HG03565 (cell line): ENCODE measurements at regions not wholly inside any gene's neighbourhood (a gene's known extent, or its start where the extent isn't known, plus 50 kb on each side); places are given as distances from the start of the nearest gene placed in this dataset.

Source experiments
- ATAC-seq: cut with Tn5 transposase; IDR thresholded peaks from one replicate; pipeline ENCODE4 v1.9.1; 2021; ENCODE audit warnings: mild to moderate bottlenecking, moderate library complexity; ENCODE audit not compliant: unreplicated experiment

DNA sequence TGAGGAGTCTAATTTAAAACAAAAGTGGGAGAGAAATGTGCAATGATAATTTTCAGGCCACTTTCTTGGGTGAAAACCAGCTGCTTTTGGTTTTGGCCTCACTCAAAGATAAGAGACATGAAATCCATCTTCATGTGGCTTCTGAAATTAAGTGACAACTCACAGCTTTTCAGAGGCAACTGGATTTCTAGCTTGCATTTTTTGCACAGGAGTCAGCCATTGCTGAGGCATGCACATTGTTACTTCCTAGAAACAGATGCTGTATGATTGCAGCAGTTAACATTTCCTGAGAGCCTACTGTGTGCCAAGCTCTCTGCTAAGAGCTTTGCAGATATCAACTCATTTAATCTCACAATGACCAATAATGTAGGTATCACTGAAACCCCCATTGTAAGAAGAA is 562.6 kb downstream of the NR2F1-AS1 start:
- ATAC-seq, result no peak

DNA sequence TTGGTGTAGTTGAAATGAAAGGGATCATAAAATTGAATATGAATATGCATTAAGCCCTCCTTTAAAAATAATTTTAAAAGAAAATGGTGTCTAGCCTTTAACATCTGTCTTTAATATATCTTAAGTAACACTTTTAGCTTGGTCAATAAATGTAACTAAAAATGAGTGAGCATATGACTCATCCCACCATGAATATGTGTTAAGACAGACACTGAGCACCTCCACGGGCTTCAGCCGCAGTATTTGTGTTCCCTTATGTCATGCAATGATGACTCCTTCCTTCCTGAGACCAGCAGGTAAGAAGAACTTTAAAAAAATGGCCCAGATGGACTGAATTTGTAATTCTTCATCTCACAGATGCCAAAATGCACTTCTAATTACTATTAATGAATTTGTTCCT is 563.2 kb downstream of the NR2F1-AS1 start:
- no peak for ATAC-seq

DNA sequence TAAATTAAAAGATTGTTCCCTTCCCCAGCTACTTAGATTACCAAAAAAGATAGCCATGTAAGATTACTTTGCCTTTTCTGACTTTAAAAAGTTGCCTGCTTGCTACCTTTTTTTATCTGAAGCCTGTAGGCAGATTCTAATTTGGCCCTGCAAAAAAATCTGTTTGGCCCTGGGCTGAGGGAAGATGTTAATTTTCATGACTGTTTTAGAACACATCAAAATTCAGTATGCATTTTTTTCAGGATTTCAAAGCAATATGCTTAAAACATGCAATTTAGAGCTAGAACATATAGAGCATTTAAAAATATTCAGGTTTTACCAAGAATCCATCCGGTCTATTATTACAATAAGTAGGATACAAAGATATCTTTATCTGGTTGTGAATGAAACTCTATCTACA is 563.6 kb downstream of the NR2F1-AS1 start:
- ATAC-seq, result no peak

DNA sequence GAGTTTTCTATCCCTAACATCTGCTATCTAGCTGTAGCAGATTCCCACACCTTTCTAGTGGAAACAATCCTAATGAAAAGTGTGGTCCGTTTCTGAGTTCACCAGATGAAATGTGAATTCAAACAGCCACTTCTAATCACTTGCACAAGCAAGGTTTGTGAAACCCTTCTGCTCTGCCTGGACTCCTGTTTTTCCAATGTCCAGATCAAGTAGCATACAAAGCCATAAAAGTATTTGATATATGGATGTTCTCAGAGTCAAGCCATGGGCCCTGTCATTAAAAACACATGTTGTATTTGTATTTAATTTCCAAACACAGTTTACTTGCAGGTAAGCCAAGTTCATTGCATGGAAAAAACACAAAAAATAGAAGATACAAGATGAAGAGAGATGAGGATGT is 570.4 kb downstream of the NR2F1-AS1 start:
- ATAC-seq, result no peak

DNA sequence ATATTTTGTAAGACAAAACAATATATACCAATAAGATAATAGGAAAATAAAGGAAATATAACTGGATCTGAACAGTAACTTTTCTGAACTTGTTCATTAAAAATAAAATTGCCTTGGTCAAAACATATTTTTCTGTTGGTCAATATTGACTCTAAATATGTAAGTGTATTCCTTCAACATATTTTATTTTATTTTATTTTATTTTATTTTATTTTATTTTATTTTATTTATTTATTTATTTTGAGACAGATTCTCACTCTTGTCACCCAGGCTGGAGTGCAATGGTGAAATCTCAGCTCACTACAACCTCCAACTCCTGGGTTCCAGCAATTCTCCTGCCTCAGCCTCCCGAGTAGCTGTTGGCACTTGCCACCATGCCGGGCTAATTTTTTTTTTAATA is 571.0 kb downstream of the NR2F1-AS1 start:
- ATAC-seq, result no peak

DNA sequence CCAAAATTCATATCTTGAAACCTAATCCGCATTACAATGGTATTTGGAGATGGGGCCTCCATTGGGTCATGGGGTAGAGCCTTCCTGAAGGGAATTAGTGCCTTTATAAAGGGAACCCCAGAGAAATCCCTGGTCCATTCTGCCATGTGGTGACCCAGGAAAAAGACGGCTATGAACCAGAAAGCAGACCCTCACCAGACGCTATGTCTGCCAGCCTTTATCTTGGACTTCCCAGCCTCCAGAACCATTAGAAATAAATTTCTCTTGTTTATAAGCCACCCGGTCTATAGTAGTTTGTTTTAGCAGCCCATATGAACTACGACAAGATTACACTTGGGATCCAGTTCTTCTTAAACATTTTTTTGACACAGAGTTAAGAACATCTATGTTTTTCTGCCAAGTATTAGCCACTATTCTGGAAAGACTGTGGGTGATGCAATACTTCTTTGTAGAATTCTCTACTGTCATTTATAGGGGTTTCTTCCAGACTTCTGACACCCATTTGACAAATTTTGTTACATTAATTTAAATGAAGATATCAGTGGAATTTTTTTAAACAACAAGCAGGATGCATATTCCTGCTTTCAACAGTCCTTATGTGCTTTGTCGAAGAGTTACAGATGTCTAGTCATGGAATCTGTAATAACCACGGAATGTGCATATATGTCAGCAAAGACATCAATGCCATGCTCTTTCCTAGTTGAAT is 572.4 kb downstream of the NR2F1-AS1 start:
- no peak for ATAC-seq

DNA sequence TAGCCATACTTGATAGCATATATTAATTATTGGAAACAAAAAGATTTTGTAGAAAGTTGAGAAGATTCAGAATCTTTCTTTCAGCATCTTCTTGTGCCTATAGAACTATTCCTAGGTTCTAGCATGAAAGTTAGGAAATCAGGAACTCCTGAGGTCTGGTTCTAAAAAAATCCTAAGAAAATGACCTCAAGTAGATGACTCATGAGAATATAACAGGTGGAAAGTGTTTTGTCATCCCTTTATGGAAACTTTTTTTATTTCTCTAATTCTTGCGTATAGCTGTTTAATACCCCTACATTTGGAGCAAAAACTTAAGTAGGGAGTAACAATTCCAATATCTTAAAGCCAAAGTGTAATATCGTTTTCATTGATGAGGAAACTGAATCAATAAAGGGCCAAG is 574.1 kb downstream of the NR2F1-AS1 start:
- no peak for ATAC-seq

DNA sequence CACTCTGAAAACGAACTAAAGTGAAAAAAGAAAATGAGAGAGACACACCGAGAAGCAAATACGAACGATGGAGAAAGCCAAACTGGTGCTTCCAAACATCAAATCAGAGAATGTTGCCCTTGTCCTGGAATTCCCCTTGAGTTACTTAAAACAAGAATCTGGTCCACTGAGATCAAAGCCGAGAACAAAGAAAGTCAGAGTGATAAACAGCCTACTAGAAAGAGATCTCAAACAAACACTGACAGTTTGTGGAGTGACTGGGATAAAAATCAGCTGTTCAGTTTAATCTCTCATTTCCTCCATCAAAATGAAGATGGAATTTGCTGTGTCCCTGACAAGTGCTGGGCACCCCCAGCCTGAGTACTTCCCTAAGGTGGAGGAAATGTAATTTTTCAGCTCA is 582.6 kb downstream of the NR2F1-AS1 start:
- ATAC-seq, result no peak

DNA sequence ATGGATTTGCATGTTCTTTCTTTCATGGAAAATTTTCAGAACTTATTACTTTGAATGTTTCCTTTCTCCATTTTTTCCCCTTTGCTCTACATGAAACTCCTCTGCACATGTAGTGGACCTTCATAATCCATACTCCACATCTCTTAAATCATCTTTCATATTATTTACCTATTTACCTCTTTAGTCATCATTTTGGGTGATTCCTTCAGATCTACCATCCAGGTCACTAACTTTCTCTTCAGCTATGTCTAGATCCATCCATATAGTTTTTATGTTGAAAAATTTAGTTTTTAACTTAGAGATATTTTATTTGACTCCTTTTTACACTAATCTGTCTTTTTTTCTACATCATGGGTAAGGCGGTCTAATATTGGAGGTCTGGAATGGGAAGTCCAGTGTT is 586.6 kb downstream of the NR2F1-AS1 start:
- ATAC-seq, result no peak

DNA sequence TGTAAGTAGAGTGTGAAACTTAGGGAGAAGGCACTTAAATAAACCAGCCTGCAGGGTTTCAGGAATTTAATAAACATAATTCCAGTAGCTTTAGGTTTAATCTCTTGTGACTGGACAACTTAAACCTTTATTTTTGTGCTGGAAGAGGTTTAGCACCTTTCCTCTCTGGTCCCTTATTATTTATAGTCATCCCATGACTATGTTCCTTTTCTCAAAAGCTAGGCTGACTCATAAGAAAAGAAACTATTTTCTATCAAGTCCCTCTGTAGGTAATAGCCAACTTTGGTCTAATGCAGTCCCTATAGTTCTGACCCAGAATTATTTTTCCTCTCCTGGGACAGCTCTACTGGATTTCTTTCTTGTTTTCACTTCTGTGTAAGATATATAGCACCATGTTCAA is 588.9 kb downstream of the NR2F1-AS1 start:
- no peak for ATAC-seq

DNA sequence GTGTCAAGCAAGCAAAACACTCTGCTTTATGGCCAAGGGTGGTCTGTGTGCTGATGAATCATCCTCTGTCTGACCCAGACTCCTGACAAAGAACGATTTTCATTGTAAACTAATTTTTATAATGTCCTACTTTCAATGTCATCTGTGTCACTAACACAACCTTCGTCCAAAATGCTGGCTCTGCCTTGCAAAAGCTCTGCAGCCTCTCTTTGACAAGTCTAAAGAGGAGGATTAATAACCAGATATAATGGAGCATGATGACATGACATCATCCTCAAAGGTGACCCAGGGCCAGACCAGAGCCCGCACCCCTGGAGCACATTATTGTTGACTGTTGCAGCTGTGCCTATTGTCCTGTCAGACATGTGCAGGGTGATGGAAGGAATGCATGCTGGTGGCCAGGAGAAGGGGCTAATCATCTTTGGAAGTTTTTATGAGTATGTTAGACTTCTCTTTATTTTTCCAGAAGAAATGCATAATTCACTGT is 589.4 kb downstream of the NR2F1-AS1 start:
- ATAC-seq, result no peak

DNA sequence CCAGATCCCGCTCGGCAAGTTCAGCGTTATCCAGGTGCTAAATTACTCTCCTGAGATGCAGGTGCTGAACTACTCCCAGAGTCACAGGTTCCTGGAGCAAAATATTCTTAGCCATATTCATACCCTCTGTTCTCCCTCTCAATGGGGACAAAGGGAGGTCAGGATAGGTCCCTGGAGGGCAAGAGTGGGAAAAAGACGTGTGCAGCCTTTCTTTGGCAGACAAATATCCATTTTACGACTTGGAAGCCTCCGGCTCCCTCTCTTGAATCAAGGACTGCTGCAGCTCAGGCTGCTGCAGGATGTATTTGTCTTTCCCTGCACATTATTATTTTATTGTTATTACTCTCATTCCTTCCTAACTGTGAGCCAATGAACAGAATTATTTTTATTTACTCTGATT is 590.2 kb downstream of the NR2F1-AS1 start:
- no peak for ATAC-seq

DNA sequence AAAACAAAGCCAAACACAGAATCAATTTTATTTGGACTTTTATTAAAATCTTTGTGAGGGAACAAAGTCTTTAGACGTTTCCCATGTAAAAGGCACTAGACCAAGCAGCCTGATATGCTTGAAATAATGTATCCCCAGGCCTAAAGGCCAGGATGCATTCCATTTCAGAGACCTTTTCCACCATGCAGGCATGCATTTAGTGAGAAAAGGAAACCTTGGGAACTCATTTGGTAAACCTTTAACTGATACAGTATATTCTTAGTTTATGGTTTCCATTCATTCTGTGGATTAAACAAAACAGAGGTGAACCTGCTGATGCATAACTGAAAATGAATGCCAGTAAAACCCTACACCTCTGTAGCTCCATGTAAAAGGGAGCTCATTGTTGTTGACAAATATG is 600.0 kb downstream of the NR2F1-AS1 start:
- no peak for ATAC-seq

DNA sequence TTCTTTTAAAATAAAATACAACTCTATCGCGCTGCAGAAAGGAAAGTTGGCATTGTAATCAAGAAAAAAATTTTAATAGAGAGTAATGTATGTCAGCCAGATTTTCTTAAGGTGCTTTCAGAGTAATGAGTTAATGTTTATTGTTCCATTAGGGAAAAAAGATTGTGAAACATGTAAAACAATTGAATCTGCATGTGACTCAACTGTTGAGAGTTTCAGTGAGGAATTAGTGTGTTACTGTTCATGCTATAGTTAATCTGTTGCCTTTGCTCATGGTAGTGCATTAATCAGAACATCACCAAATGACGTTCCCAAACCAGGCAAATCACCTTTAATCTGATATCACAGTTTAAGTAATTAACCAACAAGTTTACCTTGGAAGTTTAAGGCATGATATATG is 600.5 kb downstream of the NR2F1-AS1 start:
- ATAC-seq, result no peak

DNA sequence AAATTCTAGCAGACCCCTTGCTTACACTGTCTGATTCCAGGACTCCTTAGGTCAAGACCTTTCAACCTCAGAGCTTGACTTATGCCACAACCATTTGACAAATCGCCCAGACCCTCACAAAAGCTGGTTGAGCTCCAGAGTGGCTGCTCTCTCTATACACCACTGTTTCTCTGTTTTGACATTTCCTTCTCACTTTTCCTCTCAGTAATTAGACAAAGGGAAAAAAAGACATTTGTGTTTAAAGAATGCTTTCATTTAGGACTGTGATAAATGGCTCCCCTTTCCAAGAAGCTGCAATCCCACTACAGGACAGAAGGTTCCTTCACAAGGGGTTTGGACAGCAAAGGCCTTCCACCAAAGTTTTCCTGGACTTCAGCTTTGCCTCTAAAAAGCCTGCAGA is 601.3 kb downstream of the NR2F1-AS1 start:
- no peak for ATAC-seq

DNA sequence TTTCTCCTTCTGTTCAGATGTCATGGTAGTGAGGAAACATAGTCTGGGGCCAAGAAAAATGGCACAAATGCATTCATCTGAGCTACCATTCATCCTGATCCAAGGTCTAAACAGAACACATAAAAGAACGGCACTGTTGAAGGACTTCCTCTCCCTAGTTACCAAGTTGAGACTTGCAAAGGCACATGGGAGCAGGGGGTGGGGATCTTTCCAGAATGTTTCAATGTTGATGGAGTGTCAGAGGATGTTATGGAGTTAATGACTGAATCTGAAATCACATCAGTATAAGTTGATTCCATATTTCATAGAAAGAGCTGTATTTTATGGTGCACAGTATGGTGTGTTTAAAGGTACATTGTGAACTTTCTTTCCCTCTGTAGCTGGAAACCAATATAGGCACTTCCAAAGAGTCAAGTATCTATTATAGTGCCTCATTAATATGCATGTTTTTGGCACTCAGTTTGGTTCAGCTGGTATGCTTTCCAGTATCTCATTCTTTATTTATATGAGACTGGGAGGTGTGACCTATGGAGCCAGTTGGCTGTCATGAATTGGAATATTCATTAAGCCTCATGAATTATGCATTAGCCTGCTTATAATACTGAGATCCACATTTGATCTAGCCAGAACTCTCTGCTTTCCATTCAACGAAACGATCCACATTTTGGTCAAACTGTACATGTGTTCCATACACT is 603.0 kb downstream of the NR2F1-AS1 start:
- no peak for ATAC-seq

DNA sequence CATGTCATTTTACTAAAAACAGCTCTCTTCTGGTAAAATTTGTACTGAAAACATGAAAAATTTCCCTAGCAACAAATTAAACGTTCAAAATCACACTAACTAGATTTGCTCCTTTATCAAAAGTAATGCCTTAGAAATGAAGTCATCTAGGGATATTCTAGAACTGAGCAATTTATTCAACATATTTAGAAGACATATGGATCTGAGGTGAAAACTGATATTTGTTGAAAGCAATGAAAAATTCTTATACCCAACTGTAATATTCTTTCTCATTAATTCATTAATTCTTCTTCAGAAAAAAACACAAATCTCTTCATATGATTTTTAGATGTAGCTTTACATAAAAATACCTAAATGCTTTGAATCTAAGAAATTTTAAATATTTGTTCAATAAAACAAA is 604.9 kb downstream of the NR2F1-AS1 start:
- ATAC-seq, result no peak

DNA sequence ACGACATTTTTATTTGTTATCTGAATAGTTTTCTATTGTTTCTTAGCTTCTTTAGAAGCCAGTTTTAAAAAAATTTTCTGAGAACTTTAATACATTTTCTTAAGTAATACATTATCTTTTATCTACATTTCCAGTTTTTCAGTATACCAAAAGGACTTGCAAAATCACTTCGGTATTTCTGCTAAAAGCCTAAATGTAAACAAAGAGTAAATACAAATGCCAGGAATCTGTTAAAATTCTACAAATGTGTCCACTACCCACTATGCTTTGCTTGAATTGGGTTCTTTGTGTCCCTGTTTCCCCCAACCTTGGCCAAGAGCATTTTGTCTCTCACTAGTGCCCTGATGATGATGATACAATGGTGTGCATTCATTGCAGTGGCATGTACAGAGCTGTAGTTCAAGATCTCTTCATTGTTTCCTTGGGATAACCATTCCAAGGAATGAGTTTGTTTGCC is 611.2 kb downstream of the NR2F1-AS1 start:
- no peak for ATAC-seq

DNA sequence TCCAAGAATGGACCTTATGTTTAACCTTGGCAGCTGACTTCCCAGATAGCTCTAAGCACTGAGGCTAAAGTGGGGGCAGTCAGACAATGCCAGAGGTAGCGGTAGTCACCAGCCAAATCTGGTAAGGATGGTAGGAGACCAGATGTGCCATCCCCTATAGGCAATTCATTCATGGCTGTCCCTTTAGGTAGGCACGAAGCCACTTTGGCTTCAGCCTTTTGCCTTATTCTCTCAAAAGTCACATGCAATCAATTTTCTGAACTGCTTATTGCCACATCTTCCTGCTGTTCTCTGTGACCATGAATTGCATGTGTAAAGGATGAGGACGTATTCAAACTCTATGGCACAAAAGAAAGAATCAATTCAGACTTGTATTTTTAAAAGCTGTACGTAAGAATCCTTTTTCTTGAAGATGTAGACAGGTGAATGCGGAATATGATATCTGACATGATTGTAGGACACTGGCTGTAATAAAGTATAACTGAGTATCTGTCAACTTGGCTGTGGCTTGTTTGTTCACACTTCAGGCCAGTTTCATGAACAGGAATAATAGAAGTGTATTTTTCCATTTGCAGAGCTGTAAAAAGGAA is 611.7 kb downstream of the NR2F1-AS1 start:
- ATAC-seq, result no peak

DNA sequence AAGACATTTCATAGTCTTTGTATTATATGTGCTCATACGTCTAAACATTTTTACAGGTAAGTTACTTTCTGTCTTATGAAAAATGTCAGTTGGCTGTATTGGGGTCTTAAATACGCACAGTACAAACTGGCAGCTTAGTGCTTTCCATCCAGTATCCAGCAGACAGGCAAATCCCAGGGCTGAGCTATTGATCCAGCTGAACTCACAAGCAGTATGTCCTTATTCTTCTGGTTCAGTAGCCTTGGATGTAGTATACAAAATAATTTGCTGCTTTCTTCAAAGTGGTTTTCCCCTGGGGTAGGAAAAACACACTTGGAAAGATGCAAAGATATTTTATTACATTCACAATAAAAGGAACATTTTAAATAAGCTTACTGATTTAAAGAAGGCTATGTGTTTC is 617.2 kb downstream of the NR2F1-AS1 start:
- ATAC-seq, result no peak

DNA sequence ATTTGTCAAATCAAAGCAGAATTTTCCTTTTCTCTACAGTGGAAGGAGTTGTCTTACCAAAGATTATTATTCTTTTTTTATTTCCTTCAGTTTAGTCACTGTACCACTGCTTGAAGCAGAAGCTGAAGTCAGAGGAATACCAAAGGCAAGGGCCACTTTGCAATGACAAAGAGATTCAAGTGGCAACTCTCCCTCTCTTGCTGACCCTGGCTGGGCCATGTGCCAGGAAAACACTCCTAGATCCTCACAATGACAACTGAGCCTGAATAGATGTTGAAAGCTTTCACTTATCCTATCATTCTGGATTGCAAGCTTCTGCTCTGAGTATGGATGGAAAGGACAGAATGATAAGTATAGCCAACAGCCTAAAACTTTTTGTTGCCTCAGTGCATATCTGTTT is 618.3 kb downstream of the NR2F1-AS1 start:
- no peak for ATAC-seq

DNA sequence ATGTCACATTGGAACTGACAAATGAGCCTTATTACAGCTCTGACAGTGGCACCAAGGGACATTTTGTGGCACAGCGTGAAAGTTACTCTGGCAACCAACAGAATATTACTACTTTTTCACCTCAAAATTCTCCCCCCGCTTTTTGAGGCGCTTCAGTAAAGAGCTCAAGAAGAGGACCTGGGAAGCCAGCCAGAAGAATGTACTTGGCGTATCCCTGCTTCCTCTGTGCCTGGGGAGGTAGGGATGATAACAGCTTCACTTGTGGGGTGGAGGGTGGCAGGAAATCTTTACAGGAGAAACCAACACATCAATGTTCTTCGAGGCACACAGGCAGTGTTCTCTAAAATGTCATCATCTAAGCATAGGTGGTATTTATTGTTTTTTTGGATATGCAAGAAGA is 624.1 kb downstream of the NR2F1-AS1 start:
- no peak for ATAC-seq
